Esophagus squamous epithelium (tissue), 4 donors: ENCODE measurements at regions not wholly inside any gene's neighbourhood (a gene's known extent, or its start where the extent isn't known, plus 50 kb on each side); places are given as distances from the start of the nearest gene placed in this dataset.

Experiments used
- POLR2A ChIP-seq, 4 donors: fragments of 450-650 bp; IDR thresholded peaks; one replicate each; pipeline ENCODE4 v1.6.1; 2017; ENCODE audit warnings: antibody characterized with exemption in 4 of 4, mild to moderate bottlenecking in 4 of 4, moderate library complexity in 3 of 4
- TF ChIP-seq, protein P1 (sequence below), 6 experiments: fragments of 450-650 bp in 4 of 6; fragments of 200-600 bp in 2 of 6; sonication (generic) in 2 of 6; IDR thresholded peaks; one replicate each; pipeline ENCODE4 v1.5.1; 2016 to 2019; ENCODE audit warnings: antibody characterized with exemption in 6 of 6, mild to moderate bottlenecking in 4 of 6, moderate library complexity in 4 of 6

- TF ChIP-seq, protein P1, sequence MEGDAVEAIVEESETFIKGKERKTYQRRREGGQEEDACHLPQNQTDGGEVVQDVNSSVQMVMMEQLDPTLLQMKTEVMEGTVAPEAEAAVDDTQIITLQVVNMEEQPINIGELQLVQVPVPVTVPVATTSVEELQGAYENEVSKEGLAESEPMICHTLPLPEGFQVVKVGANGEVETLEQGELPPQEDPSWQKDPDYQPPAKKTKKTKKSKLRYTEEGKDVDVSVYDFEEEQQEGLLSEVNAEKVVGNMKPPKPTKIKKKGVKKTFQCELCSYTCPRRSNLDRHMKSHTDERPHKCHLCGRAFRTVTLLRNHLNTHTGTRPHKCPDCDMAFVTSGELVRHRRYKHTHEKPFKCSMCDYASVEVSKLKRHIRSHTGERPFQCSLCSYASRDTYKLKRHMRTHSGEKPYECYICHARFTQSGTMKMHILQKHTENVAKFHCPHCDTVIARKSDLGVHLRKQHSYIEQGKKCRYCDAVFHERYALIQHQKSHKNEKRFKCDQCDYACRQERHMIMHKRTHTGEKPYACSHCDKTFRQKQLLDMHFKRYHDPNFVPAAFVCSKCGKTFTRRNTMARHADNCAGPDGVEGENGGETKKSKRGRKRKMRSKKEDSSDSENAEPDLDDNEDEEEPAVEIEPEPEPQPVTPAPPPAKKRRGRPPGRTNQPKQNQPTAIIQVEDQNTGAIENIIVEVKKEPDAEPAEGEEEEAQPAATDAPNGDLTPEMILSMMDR (IDR thresholded peaks at IDR 0.05), result no peak
- no peak for TF ChIP-seq POLR2A (IDR thresholded peaks at IDR 0.05)
These were observed 255.1 kb downstream of the TBC1D4 start for GRCh38 chr13:75226733-75227435.
